AG04450 (cell line): ENCODE measurements at regions not wholly inside any gene's neighbourhood (a gene's known extent, or its start where the extent isn't known, plus 50 kb on each side); places are given as distances from the start of the nearest gene placed in this dataset.
"Not testable (repeated sequence)": the region's sequence is repeated elsewhere in the genome, so short reads cannot be mapped to it uniquely, and the experiment has no call there.

Source experiments
- CTCF ChIA-PET: fragments of 300-600, 350-600 bp; formaldehyde crosslinking; extraction: SDS; loops from one replicate; lab custom pipeline; 2022; ENCODE audit warnings: antibody characterized with exemption, inconsistent platforms; lab: Charles Lee
- POLR2A ChIA-PET: fragments of 350-600 bp; formaldehyde crosslinking; extraction: SDS; loops from one replicate; lab custom pipeline; 2021; ENCODE audit warnings: antibody characterized with exemption, inconsistent platforms; lab: Yijun Ruan, JAX
- DNase-seq: peaks from one replicate; pipeline ENCODE4 v3.0.0-alpha.2; 2011; ENCODE audit warnings: low read depth, low spot score
- H3K27ac ChIP-seq: one replicate; pipeline ENCODE4 v1.5.1; 2012; ENCODE audit warnings: low read depth, low read length, control low read depth
- H3K27me3 ChIP-seq: one replicate; pipeline ENCODE4 v1.6.0; 2012; ENCODE audit warnings: low read length; ENCODE audit not compliant: control insufficient read depth, insufficient read depth
- H3K4me3 ChIP-seq: 2 replicates; pipeline ENCODE4 v1.5.1; 2011; ENCODE audit warnings: mild to moderate bottlenecking, low read depth, low read length, control low read depth
- H3K9me3 ChIP-seq: 2 replicates; pipeline ENCODE4 v1.5.1; 2012; ENCODE audit warnings: low read length; ENCODE audit not compliant: control insufficient read depth, insufficient read depth
- CTCF ChIP-seq: IDR thresholded peaks from 2 replicates; pipeline ENCODE4 v1.5.1; 2011; ENCODE audit warnings: low read depth, low read length, control low read depth, inconsistent platforms

DNA sequence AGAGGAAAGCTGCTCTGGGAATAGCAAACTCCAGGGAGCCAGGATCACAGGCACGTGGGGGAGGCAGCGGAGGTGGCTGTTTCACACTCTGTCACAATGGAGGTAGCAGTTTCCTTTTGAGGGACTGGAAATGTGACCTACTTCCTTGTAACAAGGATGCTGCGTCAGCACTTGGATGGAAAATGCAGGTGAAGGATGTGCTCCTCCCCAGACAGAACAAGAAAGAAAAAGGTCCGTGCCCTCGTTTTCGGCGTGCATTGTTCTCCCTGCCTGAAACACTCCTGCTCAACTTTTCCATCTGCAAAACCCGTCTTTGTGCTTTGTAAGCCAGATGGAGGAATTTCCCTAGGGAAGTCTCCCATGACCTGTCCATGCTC lies 55.1 kb upstream of the SH3PXD2B start:
- H3K4me3 ChIP-seq, result no peak overlapping the region
- POLR2A ChIA-PET, result no interaction called here
- H3K27ac ChIP-seq, result no peak overlapping the region
- DNase-seq, result no peak
- no peaks in the 10 kb centered on the region for H3K9me3 ChIP-seq
- CTCF ChIA-PET, result no interaction called here
- no peak for TF ChIP-seq CTCF
- peaks cover 40% of the 10 kb centered on the region for H3K27me3 ChIP-seq

- Histone ChIP-seq H3K27me3 (peaks cover 44% of the 10 kb centered on the region), H3K4me3 (no peak overlapping the region), H3K27ac (no peak overlapping the region), H3K9me3 (no peaks in the 10 kb centered on the region)
- no peak for DNase-seq
- no peak for TF ChIP-seq CTCF
- CTCF ChIA-PET, result no interaction called here
- POLR2A ChIA-PET, result no interaction called here
These were observed 54.4 kb upstream of the SH3PXD2B start for GRCh38 chr5:172508471-172509404.

GRCh38 chr5:172507485-172507884 lies 53.2 kb upstream of the SH3PXD2B start:
- POLR2A ChIA-PET, DNase-seq, H3K9me3 ChIP-seq, H3K4me3 ChIP-seq, H3K27ac ChIP-seq: not testable (repeated sequence)
- CTCF ChIA-PET, result interaction anchor here (0.8 kb wide), 1 partner anchor 189 kb away, joined by 3 read pairs; no protein-coding TSS in a partner anchor
- peaks cover 46% of the 10 kb centered on the region for H3K27me3 ChIP-seq

- H3K27me3 ChIP-seq, result peaks cover 48% of the 10 kb centered on the region
- no peak overlapping the region for H3K27ac ChIP-seq
- TF ChIP-seq CTCF, result no peak
- DNase-seq, result no peak
- H3K9me3 ChIP-seq, result no peaks in the 10 kb centered on the region
- H3K4me3 ChIP-seq, result no peak overlapping the region
- ChIA-PET POLR2A (no interaction called here), CTCF (interaction anchor here (0.8 kb wide), 1 partner anchor 190 kb away, joined by 3 read pairs; no protein-coding TSS in a partner anchor)
These were observed 52.6 kb upstream of the SH3PXD2B start for GRCh38 chr5:172506921-172507320.

DNA sequence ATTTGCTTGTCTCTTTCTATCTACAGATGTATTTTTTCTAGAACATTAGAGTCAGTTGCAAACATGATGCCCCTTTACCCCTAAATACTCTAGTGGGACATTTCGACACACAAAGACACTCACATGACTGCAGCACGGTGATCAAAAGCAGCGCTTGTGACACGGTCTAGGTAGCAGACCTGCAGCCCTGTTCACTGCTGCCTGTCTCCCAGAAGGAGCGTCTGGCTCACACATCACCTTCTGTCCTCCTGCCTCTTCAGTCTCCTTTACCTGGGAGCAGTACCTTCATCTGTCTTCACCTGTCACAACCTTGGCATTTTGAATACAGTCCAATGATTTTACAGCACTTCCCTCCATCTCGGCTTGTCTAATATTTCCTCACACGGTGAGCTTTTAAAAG lies 51.9 kb upstream of the SH3PXD2B start:
- DNase-seq, result no peak
- ChIA-PET POLR2A (no interaction called here), CTCF (no interaction called here)
- peaks cover 48% of the 10 kb centered on the region for H3K27me3 ChIP-seq
- no peak for TF ChIP-seq CTCF
- H3K9me3 ChIP-seq, result no peaks in the 10 kb centered on the region
- no peak overlapping the region for H3K4me3 ChIP-seq
- no peak overlapping the region for H3K27ac ChIP-seq
